ENCODE measurements at regions not wholly inside any gene's neighbourhood (a gene's known extent, or its start where the extent isn't known, plus 50 kb on each side); places are given as distances from the start of the nearest gene placed in this dataset.

- Histone ChIP-seq H3K4me3 (no peak overlapping the region), H3K36me3 (no peaks in the 10 kb centered on the region), H3K9me3 (replicated peaks in 1 of 11) (no peaks in the 10 kb centered on the region), H3K4me2 (no peak overlapping the region), H3K27me3 (no peaks in the 10 kb centered on the region), H3K9ac (no peak overlapping the region), H3K27ac (no peak overlapping the region), H4K20me1 (no peaks in the 10 kb centered on the region), H3K4me1 (peaks cover 18 to 31% (median 24%) of the 10 kb centered on the region in 10 experiments)
- TF ChIP-seq Cebpa-rat (IDR thresholded peaks at IDR 0.05), result no peak
Observed at GRCh38 chr6:43912116-43912577, 142.1 kb downstream of the VEGFA start.

GRCh38 chr6:43911354-43912115, 141.5 kb downstream of the VEGFA start:
- Histone ChIP-seq H3K9me3 (replicated peaks in 1 of 11) (no peaks in the 10 kb centered on the region), H3K27ac (no peak overlapping the region), H3K27me3 (no peaks in the 10 kb centered on the region), H4K20me1 (no peaks in the 10 kb centered on the region), H3K4me3 (no peak overlapping the region), H3K4me1 (peaks cover 18 to 31% (median 22%) of the 10 kb centered on the region in 10 experiments), H3K4me2 (no peak overlapping the region), H3K9ac (no peak overlapping the region), H3K36me3 (no peaks in the 10 kb centered on the region)
- TF ChIP-seq Cebpa-rat (IDR thresholded peaks at IDR 0.05), result no peak

DNA sequence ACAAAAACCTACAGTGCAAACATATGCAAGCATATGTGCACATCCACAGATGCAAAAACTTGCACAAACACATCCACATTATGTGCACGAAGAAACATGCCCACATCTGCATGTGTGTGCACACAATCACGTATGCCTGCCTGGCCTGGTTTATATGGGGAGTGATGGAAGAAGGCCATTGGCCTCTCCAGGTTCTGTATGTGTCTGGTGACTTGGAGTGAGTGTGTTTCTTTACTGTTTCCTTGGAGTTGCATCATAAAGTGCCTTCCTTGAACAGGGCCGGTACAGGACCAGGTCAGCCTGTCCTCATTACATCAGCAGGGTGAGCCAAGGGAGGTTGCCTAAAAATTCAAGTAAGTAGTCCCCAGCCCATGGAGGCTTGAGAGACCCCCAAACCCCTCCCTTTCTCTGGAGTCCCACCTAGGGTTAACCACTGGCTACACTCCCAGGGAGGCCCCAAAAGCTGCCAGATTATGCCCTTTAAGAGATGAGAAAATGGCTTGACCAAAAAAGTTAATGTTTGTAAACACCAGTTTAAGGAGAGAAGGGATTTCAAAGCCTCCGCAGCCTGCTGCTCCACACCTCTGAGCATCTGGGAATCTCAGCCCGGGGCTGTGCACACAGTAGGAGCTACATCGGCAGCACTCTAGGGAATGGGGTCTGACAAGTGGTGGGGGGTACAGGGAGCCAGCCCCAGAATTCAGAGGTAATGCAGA, 140.8 kb downstream of the VEGFA start:
- Histone ChIP-seq H3K9ac (no peak overlapping the region), H3K4me2 (no peak overlapping the region)

DNA sequence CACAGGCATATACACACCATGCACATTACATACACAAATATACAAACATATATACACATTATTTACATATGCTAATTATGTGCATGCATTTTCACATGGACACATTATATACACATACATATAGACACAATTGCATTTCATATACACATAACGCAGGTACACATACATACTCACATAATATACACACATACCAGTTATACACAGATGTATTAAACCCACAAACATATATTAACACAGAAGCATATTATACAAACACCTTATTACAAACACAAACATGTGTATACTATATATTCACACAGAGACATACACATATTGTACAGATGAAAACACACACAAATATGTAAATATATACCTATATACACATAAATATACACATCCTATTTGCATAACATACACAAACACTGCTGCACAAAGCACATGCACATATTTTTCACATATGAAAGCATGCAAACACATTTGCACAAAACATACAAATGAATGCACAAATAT, 140.2 kb downstream of the VEGFA start:
- Histone ChIP-seq H3K4me2 (no peak overlapping the region), H3K9ac (no peak overlapping the region), H3K27ac (no peak overlapping the region), H3K27me3 (no peaks in the 10 kb centered on the region), H3K4me1 (peaks cover 12 to 18% (median 16%) of the 10 kb centered on the region in 10 experiments), H3K9me3 (replicated peaks in 1 of 11) (no peaks in the 10 kb centered on the region), H3K36me3 (no peaks in the 10 kb centered on the region), H4K20me1 (no peaks in the 10 kb centered on the region), H3K4me3 (no peak overlapping the region)
- TF ChIP-seq Cebpa-rat (IDR thresholded peaks at IDR 0.05), result no peak

More for the DNA sequence above, 140.8 kb downstream of the VEGFA start:
- TF ChIP-seq Cebpa-rat (IDR thresholded peaks at IDR 0.05), result no peak
- Histone ChIP-seq H3K36me3 (no peaks in the 10 kb centered on the region), H3K27me3 (no peaks in the 10 kb centered on the region), H3K4me1 (peaks cover 17 to 24% (median 22%) of the 10 kb centered on the region in 10 experiments), H3K4me3 (no peak overlapping the region), H3K27ac (no peak overlapping the region), H3K9me3 (replicated peaks in 1 of 11) (no peaks in the 10 kb centered on the region), H4K20me1 (no peaks in the 10 kb centered on the region)

DNA sequence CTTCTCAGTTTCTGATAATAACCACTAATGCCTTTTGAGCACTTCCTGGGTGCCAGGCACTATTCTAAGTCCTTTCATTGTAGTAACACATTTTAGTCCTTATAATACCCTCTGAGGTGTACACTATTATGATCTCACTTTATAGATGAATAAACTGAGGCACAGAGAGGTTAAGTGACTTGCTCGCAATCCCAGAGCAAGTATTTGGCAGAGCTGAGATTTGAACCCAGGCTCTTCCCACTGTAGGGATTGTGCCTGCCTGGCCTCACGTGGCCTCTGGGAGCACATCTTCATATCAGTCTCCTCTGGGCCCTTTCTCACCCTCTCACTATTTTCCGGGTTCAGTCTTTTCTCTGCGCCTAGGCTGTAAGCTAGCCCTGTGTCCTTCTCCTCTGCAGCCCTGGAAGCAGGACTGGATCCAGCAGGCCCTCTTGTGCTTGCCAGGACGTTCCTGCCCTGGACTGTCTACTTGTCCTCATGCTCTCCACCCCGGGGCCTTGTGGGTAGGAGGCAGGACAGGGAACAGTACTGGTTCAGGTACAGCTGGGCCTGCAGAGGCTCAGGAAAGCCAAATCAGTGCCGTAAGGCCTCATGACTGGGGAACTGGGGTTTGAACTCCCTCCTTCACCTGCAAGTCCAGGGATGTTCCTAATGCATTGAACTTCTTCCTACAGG, 139.6 kb downstream of the VEGFA start:
- no peaks in the 10 kb centered on the region for H3K36me3 ChIP-seq
- H3K9ac ChIP-seq, result no peak overlapping the region
- H3K4me3 ChIP-seq, result no peak overlapping the region
- peaks cover 7 to 13% (median 11%) of the 10 kb centered on the region in 10 experiments for H3K4me1 ChIP-seq
- no peaks in the 10 kb centered on the region for H3K27me3 ChIP-seq
- H3K27ac ChIP-seq, result no peak overlapping the region
- no peaks in the 10 kb centered on the region for H4K20me1 ChIP-seq
- no peaks in the 10 kb centered on the region for H3K9me3 ChIP-seq (replicated peaks in 1 of 11)
- H3K4me2 ChIP-seq, result no peak overlapping the region
- no peak for TF ChIP-seq Cebpa-rat (IDR thresholded peaks at IDR 0.05)

DNA sequence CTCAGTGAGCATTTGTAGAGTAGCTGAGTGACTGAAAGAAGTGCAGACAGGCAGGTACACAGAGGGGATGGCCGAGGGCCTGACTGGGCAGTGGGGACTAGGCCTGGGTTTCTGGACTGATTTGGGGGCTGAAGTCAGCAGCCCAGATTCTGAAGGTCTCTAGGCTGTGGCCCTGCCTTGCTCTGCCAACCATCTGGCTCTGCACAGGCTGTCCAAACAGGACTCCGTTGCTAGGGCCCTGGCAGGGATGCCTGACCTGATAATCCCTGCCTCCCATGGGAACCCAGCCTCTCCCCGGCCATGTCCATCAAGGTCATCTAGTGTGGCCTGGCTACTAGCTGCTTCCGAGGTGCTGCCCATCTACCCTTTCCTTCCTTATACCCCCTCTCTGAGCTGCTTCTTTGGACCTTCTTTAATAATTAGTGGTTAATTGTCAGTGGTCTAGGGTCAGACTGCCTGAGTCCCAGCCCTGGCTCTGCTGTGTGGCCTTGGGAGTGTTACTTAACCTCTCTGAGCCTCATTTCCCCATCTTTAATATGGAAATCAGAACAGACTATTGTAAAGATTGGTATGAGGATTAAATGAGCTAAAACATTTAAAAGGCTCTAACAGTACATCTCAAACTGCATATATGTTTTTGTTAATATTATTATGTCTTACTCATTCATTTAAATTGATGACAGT, 137.9 kb downstream of the VEGFA start:
- no peak overlapping the region for H3K27ac ChIP-seq
- no peaks in the 10 kb centered on the region for H3K27me3 ChIP-seq

GRCh38 chr6:43907312-43907711, 137.3 kb downstream of the VEGFA start:
- no peaks in the 10 kb centered on the region for H3K36me3 ChIP-seq
- H3K27ac ChIP-seq, result no peak overlapping the region
- H3K27me3 ChIP-seq, result no peaks in the 10 kb centered on the region
- H3K9me3 ChIP-seq (replicated peaks in 1 of 11), result no peaks in the 10 kb centered on the region
- H3K9ac ChIP-seq, result no peak overlapping the region
- H3K4me3 ChIP-seq, result no peak overlapping the region
- H4K20me1 ChIP-seq, result no peaks in the 10 kb centered on the region
- TF ChIP-seq Cebpa-rat (IDR thresholded peaks at IDR 0.05), result no peak
- H3K4me1 ChIP-seq, result peaks cover 0 to 10% (median 5%) of the 10 kb centered on the region in 10 experiments; a peak in 16 of 20 replicates
- H3K4me2 ChIP-seq, result no peak overlapping the region

More for the DNA sequence above, 137.9 kb downstream of the VEGFA start:
- Histone ChIP-seq H3K9me3 (replicated peaks in 1 of 11) (no peaks in the 10 kb centered on the region), H3K9ac (no peak overlapping the region), H3K4me2 (no peak overlapping the region), H3K4me1 (peaks cover 0 to 5% (median 0%) of the 10 kb centered on the region in 10 experiments; a peak in 2 of 20 replicates), H3K36me3 (no peaks in the 10 kb centered on the region), H4K20me1 (no peaks in the 10 kb centered on the region), H3K4me3 (no peak overlapping the region)
- no peak for TF ChIP-seq Cebpa-rat (IDR thresholded peaks at IDR 0.05)

- Histone ChIP-seq H3K36me3 (no peaks in the 10 kb centered on the region), H3K4me2 (peak overlapping the region in 4 of 11 experiments; percentile 2 to 37 (median 30); a peak in 5 of 22 replicates), H3K9me3 (replicated peaks in 1 of 11) (no peaks in the 10 kb centered on the region), H4K20me1 (no peaks in the 10 kb centered on the region), H3K27me3 (no peaks in the 10 kb centered on the region), H3K27ac (no peak overlapping the region), H3K4me3 (no peak overlapping the region), H3K4me1 (peaks cover 0 to 32% (median 25%) of the 10 kb centered on the region in 10 experiments; a peak in 17 of 20 replicates), H3K9ac (no peak overlapping the region)
- no peak for TF ChIP-seq Cebpa-rat (IDR thresholded peaks at IDR 0.05)
Observed at GRCh38 chr6:43904311-43905123, 134.5 kb downstream of the VEGFA start.

Measured in BLaER1 treated with 17β-estradiol and CSF1 and Interleukin-3, amounts not matched to agents 10 nM and 100 nM (cell line).